ENCODE measurements at regions not wholly inside any gene's neighbourhood (a gene's known extent, or its start where the extent isn't known, plus 50 kb on each side); places are given as distances from the start of the nearest gene placed in this dataset.

DNA sequence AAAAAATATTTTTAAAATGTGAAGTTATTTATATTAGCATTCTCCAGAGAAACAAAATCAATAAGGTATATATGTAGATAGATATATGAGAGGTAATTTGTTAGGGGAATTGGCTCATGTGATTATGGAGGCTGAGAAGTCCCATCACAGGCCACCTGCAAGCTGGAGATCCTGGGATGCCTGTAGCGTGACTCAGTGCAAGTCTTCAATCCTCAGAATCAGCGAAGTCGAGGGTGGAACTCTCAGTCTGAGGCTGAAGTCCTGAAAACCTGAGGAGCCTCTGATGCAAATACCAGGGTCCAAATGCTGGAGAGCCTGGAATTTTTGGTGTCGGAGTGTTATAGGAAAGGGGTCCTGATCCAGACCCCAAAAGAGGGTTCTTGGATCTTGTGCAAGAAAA lies 658.5 kb downstream of the USP25 start:
- no peak overlapping the region for H3K4me3 ChIP-seq
- DNase-seq (ENCODE audit: low spot score in 2 of 2), result no peak
- no peaks in the 10 kb centered on the region for H3K9me3 ChIP-seq
- H3K27me3 ChIP-seq, result no peaks in the 10 kb centered on the region
- TF ChIP-seq EP300 (IDR thresholded peaks at IDR 0.05) (no peak), POLR2A (IDR thresholded peaks at IDR 0.05) (no peak), CTCF (IDR thresholded peaks at IDR 0.05) (no peak), POLR2AphosphoS5 (IDR thresholded peaks at IDR 0.05) (no peak)
- WGBS, result 93% methylated on average over 4 of the region's 4 CpGs
- H3K27ac ChIP-seq, result no peak overlapping the region
- H3K4me1 ChIP-seq, result peaks cover 3% of the 10 kb centered on the region
- no peaks in the 10 kb centered on the region for H3K36me3 ChIP-seq

- Histone ChIP-seq H3K27ac (no peak overlapping the region), H3K27me3 (no peaks in the 10 kb centered on the region), H3K36me3 (no peaks in the 10 kb centered on the region), H3K9me3 (no peaks in the 10 kb centered on the region), H3K4me1 (peaks cover 3% of the 10 kb centered on the region), H3K4me3 (no peak overlapping the region)
- no peak for DNase-seq (ENCODE audit: low spot score in 2 of 2)
- no peak for TF ChIP-seq POLR2A (IDR thresholded peaks at IDR 0.05)
- no peak for TF ChIP-seq EP300 (IDR thresholded peaks at IDR 0.05)
- no peak for TF ChIP-seq CTCF (IDR thresholded peaks at IDR 0.05)
- WGBS, result 62% methylated on average over 2 of the region's 2 CpGs
Observed at GRCh38 chr21:16388911-16389560, 659.3 kb downstream of the USP25 start.

DNA sequence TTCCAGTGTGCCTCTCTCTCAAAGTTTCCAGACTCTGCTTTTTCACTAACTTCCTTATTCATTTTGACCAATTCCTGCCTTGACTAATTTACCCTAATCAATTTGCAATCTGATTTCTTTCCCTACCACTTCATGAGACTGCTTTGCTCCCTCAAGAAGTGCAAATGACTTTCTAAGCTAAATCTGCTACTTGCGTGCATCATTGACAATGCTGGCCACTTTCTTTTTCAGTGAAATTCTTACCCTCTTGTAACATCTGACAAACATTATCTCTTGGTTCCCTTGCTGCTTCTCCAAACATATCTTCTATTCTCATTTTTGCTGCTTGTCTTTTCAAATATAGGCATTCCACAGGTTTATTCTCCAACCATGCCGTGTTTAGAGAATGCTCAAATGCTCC lies 659.9 kb downstream of the USP25 start:
- H3K4me3 ChIP-seq, result no peak overlapping the region
- WGBS, result 74% methylated on average over 2 of the region's 2 CpGs
- TF ChIP-seq POLR2AphosphoS5 (IDR thresholded peaks at IDR 0.05) (no peak), EP300 (IDR thresholded peaks at IDR 0.05) (no peak), CTCF (IDR thresholded peaks at IDR 0.05) (no peak), POLR2A (IDR thresholded peaks at IDR 0.05) (no peak)

DNA sequence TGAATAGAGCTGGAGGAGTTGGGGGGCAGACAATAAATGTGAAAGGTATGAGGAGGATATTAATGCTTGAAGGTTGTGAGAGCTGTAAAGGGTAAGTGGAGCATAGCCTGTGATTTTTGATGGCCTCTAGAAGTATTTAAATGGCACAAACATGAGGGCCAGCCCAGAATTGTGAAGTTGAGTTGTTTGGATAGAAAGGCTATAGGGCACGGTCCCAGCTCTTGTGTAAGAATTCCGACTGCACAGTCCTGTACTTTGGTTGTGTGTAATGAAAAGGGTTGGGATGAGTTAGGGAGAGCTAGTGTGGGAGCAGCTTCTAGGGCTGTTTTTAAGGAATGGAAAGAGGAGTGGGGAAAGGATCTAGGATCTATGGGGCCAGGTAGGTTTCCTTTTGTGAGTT lies 665.5 kb downstream of the USP25 start:
- Histone ChIP-seq H3K4me3 (no peak overlapping the region), H3K36me3 (no peaks in the 10 kb centered on the region), H3K4me1 (no peaks in the 10 kb centered on the region), H3K27ac (no peak overlapping the region), H3K9me3 (no peaks in the 10 kb centered on the region), H3K27me3 (no peaks in the 10 kb centered on the region)
- WGBS, result 61% methylated on average over 2 of the region's 2 CpGs
- TF ChIP-seq POLR2AphosphoS5 (IDR thresholded peaks at IDR 0.05), result no peak
- DNase-seq (ENCODE audit: low spot score in 2 of 2), result no peak

More for the DNA sequence above, 659.9 kb downstream of the USP25 start:
- Histone ChIP-seq H3K27ac (no peak overlapping the region), H3K27me3 (no peaks in the 10 kb centered on the region), H3K4me1 (peaks cover 3% of the 10 kb centered on the region), H3K36me3 (no peaks in the 10 kb centered on the region), H3K9me3 (no peaks in the 10 kb centered on the region)
- DNase-seq (ENCODE audit: low spot score in 2 of 2), result no peak

DNA sequence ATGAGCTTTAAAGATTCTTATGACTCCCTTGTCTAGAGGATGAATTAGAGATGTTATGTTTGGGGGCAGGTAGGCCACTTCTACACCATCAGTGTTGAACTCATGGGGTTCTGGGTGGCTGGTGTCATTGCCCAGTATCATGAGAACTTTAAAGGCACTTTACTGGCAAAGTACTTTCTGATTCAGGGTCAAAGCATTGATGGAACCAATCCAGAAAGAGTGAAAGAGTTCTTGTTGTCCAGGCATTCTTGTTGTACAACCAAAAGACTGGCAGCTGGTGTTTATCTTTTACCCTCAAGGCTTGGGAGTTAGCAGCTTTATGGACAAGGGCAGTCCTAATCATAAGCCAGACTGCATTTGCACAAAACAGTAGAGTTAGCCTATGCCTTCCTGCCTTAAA lies 673.0 kb downstream of the USP25 start:
- no peaks in the 10 kb centered on the region for H3K4me1 ChIP-seq
- DNase-seq (ENCODE audit: low spot score in 2 of 2), result no peak
- H3K4me3 ChIP-seq, result no peak overlapping the region
- TF ChIP-seq POLR2AphosphoS5 (IDR thresholded peaks at IDR 0.05) (no peak), CTCF (IDR thresholded peaks at IDR 0.05) (no peak), EP300 (IDR thresholded peaks at IDR 0.05) (no peak), POLR2A (IDR thresholded peaks at IDR 0.05) (no peak)
- H3K9me3 ChIP-seq, result no peaks in the 10 kb centered on the region
- no peaks in the 10 kb centered on the region for H3K27me3 ChIP-seq
- no peaks in the 10 kb centered on the region for H3K36me3 ChIP-seq
- H3K27ac ChIP-seq, result no peak overlapping the region

DNA sequence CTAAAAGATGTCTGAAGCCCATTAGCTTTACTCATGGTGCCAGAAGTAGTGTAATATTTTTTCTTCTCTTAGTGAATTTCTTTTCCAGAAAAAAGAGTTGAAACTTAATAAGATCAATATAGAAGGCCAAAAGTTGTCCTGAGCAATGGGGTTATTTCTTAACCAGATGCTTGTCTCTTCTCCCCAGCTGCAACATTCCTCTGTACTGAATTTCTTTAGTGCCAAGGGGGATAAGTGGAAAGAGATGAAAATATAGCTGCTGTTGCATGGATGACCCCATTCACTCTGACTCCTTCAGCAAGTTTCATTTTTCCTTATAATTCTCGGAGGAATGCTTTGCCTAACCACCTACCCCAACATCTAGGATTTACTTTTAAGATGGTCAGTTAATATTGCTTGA lies 675.0 kb downstream of the USP25 start:
- Histone ChIP-seq H3K36me3 (no peaks in the 10 kb centered on the region), H3K27ac (no peak overlapping the region), H3K9me3 (no peaks in the 10 kb centered on the region), H3K4me1 (no peaks in the 10 kb centered on the region), H3K27me3 (no peaks in the 10 kb centered on the region), H3K4me3 (no peak overlapping the region)
- no peak for TF ChIP-seq POLR2AphosphoS5 (IDR thresholded peaks at IDR 0.05)
- TF ChIP-seq EP300 (IDR thresholded peaks at IDR 0.05), result no peak
- TF ChIP-seq CTCF (IDR thresholded peaks at IDR 0.05), result no peak
- TF ChIP-seq POLR2A (IDR thresholded peaks at IDR 0.05), result no peak
- 71% methylated on average over 1 of the region's 1 CpG for WGBS
- DNase-seq (ENCODE audit: low spot score in 2 of 2), result no peak

Data from suprapubic skin (tissue), 4 donors.